Astrocyte (in vitro differentiated cells and primary cell): ENCODE measurements at regions not wholly inside any gene's neighbourhood (a gene's known extent, or its start where the extent isn't known, plus 50 kb on each side); places are given as distances from the start of the nearest gene placed in this dataset.

Experiments
- CTCF ChIP-seq: IDR thresholded peaks from 2 replicates; pipeline ENCODE4 v1.5.1; 2011; ENCODE audit warnings: low read depth, mild to moderate bottlenecking, inconsistent platforms, low read length, moderate library complexity; ENCODE audit not compliant: insufficient read depth
- EZH2 ChIP-seq: IDR thresholded peaks from 2 replicates; pipeline ENCODE4 v1.6.1; 2012; ENCODE audit warnings: mild to moderate bottlenecking, low read length, inconsistent platforms; ENCODE audit not compliant: insufficient read depth

- TF ChIP-seq CTCF, result no peak
- TF ChIP-seq EZH2, result no peak
Measured at GRCh38 chr1:37292789-37293188, 181.6 kb upstream of the ZC3H12A start.
